HG03571 (cell line): ENCODE measurements at regions not wholly inside any gene's neighbourhood (a gene's known extent, or its start where the extent isn't known, plus 50 kb on each side); places are given as distances from the start of the nearest gene placed in this dataset.
"Not testable (repeated sequence)": the region's sequence is repeated elsewhere in the genome, so short reads cannot be mapped to it uniquely, and the experiment has no call there.

ENCODE experiments used
- ATAC-seq: cut with Tn5 transposase; IDR thresholded peaks from one replicate; pipeline ENCODE4 v1.9.1; 2021; ENCODE audit not compliant: unreplicated experiment

DNA sequence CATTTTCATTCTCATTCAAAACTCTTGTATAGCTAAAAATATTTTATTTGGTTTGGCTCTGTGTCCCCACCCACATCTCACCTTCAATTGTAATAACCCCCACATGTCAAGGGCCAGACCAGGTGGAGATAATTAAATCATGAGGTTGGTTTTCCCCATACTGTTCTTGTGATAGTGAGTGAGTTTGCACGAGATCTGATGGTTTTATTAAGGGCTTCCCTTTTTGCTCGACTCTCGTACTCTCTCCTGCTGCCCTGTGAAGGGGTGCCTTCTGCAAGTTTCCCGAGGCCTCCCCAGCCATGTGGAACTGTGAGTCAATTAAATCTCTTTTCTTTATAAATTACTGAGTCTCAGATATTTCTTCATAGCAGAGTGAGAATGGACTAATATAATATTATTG is 768.0 kb downstream of the STIM2 start:
- ATAC-seq: no peak

DNA sequence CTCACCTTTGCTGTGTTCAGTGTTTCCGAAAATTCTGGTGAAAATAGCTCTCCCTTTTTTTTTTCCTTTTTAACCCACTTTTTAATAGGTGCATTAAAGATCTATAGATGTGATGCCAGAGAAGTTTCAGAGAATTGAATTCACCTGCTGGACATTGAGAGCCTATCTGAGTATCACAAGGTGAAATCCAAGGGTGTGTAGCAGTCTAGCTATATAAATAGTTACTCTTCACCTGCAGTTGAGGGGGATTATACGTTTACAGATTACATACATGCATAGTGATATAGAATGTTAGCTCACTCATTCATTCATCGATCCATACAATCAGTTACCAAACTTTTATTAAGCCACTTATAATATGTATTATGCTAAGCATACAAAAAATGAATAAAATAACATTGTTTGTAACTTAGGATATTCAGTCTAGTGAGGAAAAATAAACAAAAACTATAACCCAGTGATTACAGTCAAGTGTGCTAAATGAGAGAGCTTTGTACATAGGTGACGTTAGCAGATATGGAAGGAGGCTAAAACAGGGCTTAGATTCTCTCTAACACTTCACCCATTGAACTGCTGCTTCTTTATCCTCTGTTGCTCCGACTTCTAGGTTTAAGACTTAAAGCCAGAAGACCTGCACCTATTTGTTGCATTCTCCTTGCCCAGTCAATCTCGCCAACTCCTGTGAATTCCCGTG is 769.0 kb downstream of the STIM2 start:
- ATAC-seq: no peak

DNA sequence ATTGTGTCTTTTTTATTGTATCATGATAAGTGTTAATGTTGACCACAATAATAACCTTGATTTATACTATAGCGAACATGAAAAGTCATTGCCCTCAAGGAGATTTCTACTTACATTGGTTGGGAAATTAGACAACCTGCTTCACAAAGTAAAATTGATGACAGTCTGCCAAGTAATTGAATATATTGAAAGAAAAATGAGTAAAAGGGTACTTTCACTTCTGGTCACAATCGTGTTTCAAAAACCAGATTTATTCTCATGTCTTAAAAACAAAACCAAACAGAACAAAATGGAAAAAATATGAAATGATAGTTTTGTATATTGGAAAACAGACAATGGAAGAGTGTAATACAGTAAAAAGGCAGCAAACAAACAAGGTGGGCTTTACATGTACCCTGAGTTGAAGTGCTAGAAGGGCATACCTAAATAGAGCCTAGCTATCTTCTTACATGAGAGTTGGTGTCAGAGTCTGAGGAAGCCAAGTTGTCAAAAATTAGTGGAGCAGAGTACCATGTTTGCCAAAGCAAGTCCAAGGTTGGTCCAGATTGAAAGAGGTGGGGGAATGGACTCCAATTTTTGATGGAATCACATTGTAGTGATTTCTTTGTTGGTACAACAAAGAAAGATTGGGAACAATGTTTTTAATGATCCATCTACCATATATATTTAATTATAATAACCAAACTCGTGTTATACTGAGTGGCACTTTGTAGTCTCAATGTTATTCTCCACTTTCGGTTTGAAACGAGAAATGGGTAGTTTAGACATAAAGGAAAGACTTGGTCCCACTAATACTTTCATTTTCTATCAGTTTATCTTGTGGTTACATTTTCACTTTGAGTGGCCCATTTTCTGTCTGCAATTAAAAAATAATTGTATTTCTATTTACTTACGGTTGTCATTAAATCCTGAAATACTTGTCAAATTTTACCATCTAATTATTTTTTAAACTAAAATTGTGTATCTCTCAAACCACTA is 775.6 kb downstream of the STIM2 start:
- peak; percentile 68 for ATAC-seq

DNA sequence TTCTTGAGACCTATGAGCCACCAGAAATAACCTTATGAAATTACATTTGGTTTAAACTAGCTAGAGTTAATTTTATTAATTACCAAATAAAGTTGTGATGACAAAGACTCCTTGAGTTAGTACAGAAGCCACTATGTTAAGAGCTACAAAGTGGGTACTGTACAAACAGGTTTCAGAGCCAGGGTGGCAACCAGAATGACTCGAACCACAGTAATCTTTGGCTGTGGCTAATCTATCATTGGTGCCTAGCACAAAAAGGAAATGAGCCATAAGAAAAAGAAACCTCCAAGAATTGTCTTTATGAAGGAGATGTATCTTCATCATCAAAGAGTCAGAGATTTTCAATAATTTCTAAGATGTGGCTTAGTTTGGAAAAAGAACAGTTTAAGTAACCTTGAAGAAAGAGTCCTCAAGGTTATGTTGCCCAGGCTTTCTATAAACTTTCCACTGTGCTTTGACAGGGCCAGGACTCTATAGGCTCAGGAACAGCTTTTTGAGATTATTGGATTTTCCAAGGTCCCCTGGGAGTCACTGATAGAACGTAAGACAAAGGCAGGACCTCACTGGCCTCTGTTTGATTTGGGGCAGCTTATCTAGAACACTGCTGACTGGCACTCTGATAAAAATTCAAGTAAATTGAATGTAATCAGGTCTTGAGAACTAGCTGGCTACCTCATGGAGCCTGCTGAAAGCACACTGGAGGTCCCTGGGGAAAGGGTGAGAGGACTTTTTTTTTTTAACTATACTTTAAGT is 777.7 kb downstream of the STIM2 start:
- ATAC-seq: no peak

DNA sequence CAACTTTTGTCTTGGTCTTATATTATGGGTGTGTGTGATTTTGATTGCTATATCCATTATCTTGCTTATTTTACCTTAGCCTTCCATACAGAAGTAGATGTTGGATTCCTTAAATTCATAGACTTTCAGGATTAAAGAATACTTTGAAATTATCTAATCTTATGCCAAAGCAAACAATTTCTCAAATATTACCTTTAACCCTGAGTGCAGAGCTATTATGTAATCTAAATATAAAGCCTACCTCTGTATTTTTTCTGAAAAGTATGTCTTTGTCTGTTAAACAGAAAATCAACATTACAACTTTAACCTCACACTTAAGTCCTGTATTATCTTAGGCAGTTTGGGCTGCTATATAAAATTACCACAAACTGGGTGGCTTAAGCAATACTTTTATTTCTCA is 782.5 kb downstream of the STIM2 start:
- no peak for ATAC-seq

DNA sequence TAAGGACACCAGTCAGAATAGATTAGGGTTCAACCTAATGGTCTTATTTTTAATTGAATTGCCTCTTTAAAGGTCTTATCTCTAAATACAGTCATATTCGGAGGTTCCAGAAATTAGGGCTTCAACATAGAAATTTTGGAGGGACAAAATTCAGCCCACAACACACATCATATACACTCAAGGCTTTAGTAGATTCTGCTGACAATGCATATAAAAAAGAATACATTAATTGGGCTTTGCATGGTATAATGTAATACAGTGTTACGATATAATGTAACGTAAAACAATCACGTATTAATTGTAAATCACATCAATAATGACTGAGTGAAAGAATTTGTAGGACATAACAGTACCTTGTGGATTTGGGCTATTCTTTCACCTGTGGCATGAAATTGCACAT is 787.8 kb downstream of the STIM2 start:
- no peak for ATAC-seq

DNA sequence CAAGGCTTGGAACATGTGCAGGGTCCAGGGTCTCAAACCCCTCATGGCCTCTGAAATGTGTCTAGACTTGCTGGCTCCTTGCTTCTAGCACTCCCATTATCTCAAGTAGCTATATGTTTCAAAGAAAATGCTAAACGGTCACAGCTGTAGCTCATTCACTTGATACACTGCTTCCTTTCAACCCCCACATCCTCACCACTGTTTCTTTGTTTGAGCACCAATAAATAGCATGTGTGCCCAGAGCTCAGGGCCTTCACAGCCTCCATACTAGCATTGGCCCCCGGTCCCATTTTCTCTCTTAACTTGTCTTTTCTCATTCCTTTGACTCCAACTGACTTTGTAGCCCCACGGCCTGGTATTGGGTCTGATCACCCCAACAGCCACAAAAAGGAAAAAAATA is 801.8 kb downstream of the STIM2 start:
- ATAC-seq: no peak

DNA sequence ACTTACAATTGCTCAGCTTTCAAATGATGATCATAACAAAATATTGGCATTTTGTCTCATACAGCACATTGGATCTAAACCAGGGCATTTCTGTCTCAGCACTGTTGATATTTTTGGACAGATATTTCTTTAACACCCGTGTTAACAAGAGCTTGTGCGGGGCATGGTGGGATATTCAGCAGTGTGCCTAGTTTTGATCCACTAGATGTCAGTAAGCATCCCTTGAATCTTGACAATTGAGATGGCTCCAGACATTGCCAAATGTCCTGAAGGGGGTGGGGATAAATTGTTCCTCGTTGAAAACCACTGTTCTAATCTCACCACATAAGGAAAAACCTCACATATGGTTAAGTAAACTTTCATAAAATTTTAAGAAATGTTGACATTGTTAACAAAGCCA is 806.3 kb downstream of the STIM2 start:
- ATAC-seq: no peak

DNA sequence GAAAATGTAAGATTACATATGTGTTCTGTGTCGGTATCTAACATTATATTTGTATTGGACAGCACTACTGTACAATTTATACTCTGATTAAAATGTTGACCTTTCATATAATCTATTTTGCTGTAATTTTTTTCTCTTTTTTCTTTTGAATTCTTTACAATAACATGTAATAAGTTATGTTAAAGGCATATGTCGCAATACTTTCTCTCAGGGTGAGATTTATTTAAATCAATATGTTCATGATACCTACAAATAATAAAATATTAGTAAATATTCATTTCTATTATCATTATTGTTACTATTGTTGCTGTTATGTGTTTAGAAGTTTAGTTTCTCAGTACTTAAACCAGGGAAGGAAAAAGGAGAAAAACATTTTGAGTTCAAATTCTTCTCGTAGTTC is 807.4 kb downstream of the STIM2 start:
- ATAC-seq: no peak

DNA sequence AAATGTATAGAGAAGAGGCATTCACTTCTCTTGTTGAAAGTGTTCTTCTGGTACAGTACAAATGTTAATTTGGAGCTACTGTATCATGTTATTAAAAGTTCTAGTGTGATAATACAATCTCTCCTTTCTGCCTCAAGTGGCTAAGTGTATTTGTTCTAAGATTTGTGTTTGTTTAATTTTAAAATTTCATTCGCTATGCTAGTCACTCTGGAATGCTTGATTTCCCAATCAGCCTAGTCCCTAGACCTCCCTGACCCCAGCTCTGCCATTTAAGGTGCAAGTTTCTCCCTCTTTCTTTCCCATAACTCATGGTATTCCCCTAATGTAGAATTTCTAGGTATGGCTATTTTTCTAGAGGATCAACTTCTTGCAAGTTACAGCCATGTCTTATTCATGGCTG is 817.4 kb downstream of the STIM2 start:
- ATAC-seq: no peak

DNA sequence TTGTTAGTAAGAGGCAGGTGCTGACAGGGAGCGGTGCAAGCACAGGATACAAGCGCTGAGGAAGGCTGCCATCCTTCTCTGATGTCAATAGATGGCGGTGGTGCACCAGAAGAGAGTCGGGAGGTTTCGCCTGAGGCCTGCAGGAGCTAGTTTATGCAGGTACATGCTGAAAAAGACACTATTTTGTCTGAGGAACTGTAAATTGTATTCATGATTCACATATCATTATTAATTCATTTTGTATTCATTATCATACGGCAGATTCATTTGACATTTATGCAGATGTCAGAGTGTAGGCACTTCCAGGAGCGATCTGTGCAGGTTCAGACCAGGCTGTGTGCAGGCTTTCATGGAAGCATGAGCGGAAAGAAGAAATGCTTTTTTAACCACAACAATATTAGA is 824.0 kb downstream of the STIM2 start:
- no peak for ATAC-seq

DNA sequence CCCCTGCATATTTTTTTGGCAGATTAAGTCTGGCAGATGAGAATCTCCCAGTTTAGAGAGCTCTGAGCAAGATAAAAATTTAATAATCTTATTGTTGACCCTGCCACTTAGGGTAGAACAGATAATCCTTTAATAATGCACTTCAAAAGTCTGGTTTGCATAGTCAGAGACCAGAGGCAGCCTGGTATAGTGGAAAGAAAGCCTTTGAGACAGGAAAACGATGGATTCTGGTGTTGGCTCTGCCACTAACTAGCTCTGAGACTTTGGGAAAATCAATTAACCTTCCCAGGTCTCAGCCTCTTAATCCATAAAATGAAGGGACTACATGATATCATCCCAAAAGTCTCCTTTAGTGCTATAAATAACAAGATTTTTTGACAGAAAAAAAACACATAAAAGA is 824.5 kb downstream of the STIM2 start:
- ATAC-seq: no peak

DNA sequence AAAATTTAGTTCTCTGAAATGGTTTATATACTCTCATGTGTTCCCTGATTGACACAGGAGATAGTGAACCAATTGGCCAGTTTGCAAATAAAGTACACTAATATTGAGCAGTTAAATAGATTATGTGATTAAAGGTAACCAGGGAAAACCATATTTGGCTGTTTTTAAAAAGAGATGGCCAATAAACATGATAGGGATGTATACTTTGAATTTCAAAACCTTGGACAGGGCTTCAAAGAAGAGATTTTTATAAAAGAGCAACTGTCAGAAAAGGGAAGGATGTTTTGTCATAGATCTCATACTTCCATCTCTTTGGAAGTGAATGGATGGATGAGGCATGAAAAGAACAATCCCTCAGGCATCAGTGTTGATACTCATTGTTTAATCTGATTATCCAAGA is 825.3 kb downstream of the STIM2 start:
- ATAC-seq: no peak

DNA sequence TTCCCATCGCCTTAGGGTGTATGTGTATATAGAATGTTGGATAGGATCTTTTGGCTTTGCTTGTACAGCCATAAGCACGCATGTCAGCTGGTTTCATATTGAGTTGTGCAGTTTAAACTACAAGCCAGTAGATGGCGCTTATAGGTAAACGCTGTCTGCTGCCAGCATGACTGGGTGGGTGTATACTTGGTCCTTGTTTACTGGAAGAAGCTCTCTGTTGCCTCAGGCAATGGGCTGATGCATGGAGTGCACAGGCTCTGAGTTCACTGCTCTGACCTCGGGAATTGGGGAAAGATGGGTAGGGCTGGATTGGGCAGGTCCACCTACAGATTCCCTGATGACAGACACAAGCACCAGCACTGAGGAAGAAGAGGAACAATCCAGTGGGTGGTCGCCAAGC is 831.5 kb downstream of the STIM2 start:
- no peak for ATAC-seq

DNA sequence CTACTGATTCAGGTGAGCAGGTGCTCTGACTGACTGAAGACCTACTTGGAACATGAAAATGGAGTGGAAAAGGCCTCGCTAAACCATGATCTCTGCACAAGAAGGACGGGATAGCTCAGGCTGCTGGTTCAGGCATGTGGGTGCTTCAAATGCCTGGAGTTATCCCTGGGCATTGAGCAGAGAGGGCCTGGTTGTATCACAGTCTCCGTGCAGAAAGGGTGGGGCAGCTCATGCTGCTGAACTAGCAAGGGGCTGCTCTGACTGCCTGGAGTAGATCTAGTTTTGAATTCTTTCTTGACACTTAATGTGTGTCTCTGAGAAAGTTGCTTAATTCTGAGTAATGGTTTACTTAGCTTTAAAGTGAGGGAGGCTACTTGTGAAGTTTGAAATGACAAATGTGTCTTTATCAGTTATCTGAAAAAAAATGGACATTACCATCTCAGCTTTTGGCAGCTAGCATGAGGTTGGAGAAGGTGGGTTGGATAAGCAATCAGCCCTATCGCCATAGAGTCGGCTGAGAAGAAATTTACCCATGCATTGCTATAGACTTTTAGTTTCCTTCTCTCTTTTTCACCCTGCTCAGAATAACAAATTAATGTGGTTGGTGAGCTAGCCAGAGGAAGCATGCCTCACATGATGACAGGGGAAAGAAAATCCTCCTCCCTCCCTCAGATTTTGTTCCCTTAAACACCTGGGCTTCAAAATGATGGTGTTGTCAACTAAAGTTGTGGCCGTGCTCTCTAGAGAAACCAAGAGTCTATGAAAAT is 832.4 kb downstream of the STIM2 start:
- no peak for ATAC-seq

DNA sequence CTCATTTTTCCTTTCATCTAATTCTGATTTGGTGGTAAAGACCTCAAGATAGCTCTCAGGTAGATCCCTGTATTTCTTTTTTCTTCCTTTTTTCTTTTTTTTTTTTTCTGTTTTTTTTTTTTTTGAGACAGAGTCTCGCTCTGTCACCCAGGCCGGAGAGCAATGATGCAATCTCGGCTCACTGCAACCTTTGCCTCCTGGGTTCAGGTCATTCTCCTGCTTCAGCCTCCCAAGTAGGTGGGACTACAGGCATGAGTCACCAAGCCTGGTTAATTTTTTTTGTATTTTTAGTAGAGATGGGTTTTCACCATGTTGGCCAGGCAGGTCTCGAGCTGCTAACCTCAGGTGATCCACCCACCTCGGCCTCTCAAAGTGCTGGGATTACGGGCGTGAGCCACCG is 835.6 kb downstream of the STIM2 start:
- ATAC-seq: not testable (repeated sequence)

DNA sequence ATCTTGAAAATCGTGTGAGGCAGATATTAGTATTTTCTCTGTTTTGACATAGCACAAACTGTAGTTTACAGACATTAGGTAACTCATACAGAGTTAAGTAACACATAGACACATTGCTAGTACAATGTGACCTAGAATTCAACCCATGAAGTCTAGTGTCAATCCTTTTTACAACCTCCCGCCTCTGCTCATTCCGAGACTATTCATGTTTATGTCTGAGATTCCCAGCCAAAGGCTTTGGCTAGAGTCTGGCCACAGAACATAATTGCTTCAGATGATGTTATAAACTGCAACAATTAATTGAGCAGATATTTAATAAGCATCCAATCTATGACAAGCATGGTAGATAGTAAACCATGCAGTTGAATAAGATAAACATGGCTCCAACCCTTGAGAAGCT is 841.0 kb downstream of the STIM2 start:
- ATAC-seq: no peak

DNA sequence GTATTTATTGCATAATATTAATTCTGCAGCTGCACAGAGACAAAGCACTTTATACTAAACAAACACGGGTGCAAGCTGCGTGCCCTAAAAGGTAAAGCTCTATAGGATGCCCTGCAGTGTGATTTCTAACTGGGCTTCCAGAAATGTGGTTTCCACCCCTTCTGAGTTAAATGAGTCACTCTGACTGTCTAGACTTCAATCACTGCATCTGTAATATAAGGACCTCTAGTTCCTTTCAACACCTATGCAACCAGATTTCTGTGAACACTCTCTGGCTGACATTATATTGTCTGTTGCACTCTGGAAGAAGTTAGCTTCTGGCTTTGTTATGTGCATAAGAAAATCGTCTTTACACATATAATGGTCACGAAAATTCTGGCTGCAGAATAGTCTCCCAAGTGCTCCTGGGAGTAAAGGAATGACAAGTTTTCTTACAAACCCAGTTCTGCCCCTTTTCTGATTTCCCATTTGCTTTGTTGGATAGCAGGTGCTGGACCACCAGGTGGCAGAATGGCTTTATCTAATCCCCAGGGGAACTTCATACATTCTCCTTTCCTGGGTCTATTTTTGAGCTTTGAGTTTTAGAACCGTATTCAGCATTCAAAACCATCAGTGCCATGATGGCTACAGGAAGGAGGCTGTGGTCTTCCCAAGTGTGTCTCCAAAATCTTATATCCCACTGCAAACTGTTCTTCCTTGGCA is 842.2 kb downstream of the STIM2 start:
- ATAC-seq: no peak

DNA sequence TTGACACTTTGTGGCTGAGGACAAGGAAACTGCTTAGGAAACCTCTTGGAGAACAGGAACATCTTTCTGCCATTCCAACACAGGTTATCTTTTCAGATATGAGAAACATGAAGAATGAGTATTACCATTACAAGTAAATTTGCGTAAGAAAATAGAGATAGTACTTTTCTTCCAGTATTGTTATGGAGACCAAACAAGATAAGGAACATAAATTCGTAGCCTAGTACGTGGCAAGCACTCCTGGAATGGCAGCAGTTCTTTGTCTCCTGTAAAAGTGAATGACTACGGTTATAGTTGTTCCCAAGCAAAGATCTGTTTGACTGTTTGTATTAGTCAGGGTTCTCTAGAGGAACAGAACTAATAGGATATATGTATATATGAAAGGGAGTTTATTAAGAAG is 843.1 kb downstream of the STIM2 start:
- ATAC-seq: no peak

DNA sequence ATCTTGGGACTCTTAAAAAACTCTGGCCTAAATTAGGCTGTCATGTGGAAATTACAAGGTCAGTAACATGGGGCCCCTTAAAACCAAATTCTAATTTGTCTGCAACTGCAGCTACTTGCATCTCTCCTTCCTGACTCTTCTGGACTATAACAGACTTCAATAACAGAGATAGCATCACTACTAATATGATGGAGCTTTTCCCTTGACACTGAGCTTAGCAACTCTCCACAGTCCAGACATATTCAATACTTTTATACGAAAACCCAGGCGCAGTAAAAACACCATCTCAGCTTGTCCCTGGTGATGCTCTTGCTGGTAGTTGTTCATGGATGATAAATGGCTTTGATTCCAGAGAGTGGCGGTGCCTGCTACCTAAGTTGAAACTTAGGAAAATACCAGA is 850.4 kb downstream of the STIM2 start:
- ATAC-seq: no peak
